Right atrium auricular region (tissue), 2 donors: ENCODE measurements at regions not wholly inside any gene's neighbourhood (a gene's known extent, or its start where the extent isn't known, plus 50 kb on each side); places are given as distances from the start of the nearest gene placed in this dataset.

Experiments used
- DNase-seq: peaks from one replicate; pipeline ENCODE4 v3.0.0-alpha.2; 2019; ENCODE audit warnings: low spot score
- H3K27ac ChIP-seq, 2 donors: fragments of 200-600 bp; sonication (generic); 1 replicate in 1 of 2; 2 replicates in 1 of 2; pipeline ENCODE4 v1.5.1; 2016 to 2019
- H3K27me3 ChIP-seq, 2 donors: fragments of 200-600 bp; sonication (generic); one replicate each; pipeline versions ENCODE4 v1.5.1 to v1.6.0; 2017 to 2019
- H3K36me3 ChIP-seq: fragments of 200-600 bp; sonication (generic); one replicate; pipeline ENCODE4 v1.5.1; 2016
- H3K4me1 ChIP-seq, 2 donors: fragments of 200-600 bp; sonication (generic); one replicate each; pipeline versions ENCODE4 v1.5.1 to v1.6.0; 2017 to 2019
- H3K4me3 ChIP-seq, 2 donors: fragments of 200-600 bp; sonication (generic); 1 replicate in 1 of 2; 2 replicates in 1 of 2; pipeline ENCODE4 v1.5.1; 2017 to 2019; ENCODE audit warnings: mild to moderate bottlenecking in 1 of 2, moderate library complexity in 1 of 2
- H3K9me3 ChIP-seq, 2 donors: fragments of 200-600 bp; sonication (generic); one replicate each; pipeline ENCODE4 v1.5.1; 2019
- CTCF ChIP-seq, 2 donors: fragments of 200-600 bp; sonication (generic); IDR thresholded peaks; one replicate each; pipeline ENCODE4 v1.5.1; 2019; ENCODE audit warnings: antibody characterized with exemption in 2 of 2

GRCh38 chr9:80078826-80079225, 507.1 kb downstream of the TLE4 start:
- H3K27me3 ChIP-seq = no peaks in the 10 kb centered on the region
- H3K36me3 ChIP-seq = no peaks in the 10 kb centered on the region
- H3K4me1 ChIP-seq = no peaks in the 10 kb centered on the region
- H3K9me3 ChIP-seq = no peaks in the 10 kb centered on the region
- no peak overlapping the region for H3K27ac ChIP-seq
- DNase-seq = no peak
- TF ChIP-seq CTCF (IDR thresholded peaks at IDR 0.05) = no peak
- no peak overlapping the region for H3K4me3 ChIP-seq

GRCh38 chr9:80077059-80077458, 505.3 kb downstream of the TLE4 start:
- H3K4me3 ChIP-seq = no peak overlapping the region
- no peak for TF ChIP-seq CTCF (IDR thresholded peaks at IDR 0.05)

GRCh38 chr9:80076162-80076561, 504.4 kb downstream of the TLE4 start:
- Histone ChIP-seq H3K36me3 (no peaks in the 10 kb centered on the region), H3K9me3 (no peaks in the 10 kb centered on the region), H3K27me3 (no peaks in the 10 kb centered on the region), H3K4me3 (no peak overlapping the region), H3K4me1 (no peaks in the 10 kb centered on the region), H3K27ac (no peak overlapping the region)
- no peak for DNase-seq
- no peak for TF ChIP-seq CTCF (IDR thresholded peaks at IDR 0.05)

More at GRCh38 chr9:80077059-80077458, 505.3 kb downstream of the TLE4 start:
- Histone ChIP-seq H3K27me3 (no peaks in the 10 kb centered on the region), H3K4me1 (no peaks in the 10 kb centered on the region), H3K9me3 (no peaks in the 10 kb centered on the region), H3K36me3 (no peaks in the 10 kb centered on the region), H3K27ac (no peak overlapping the region)
- DNase-seq = no peak

- H3K4me1 ChIP-seq = no peaks in the 10 kb centered on the region
- no peaks in the 10 kb centered on the region for H3K9me3 ChIP-seq
- TF ChIP-seq CTCF (IDR thresholded peaks at IDR 0.05) = no peak
- no peak for DNase-seq
- H3K27ac ChIP-seq = no peak overlapping the region
- no peaks in the 10 kb centered on the region for H3K27me3 ChIP-seq
- H3K36me3 ChIP-seq = no peaks in the 10 kb centered on the region
- H3K4me3 ChIP-seq = no peak overlapping the region
Measured at GRCh38 chr9:80074439-80074838, 502.7 kb downstream of the TLE4 start.

GRCh38 chr9:80072451-80072850, 500.7 kb downstream of the TLE4 start:
- no peak overlapping the region for H3K4me3 ChIP-seq
- H3K9me3 ChIP-seq = no peaks in the 10 kb centered on the region
- no peaks in the 10 kb centered on the region for H3K27me3 ChIP-seq
- H3K36me3 ChIP-seq = no peaks in the 10 kb centered on the region
- no peak for TF ChIP-seq CTCF (IDR thresholded peaks at IDR 0.05)
- no peaks in the 10 kb centered on the region for H3K4me1 ChIP-seq
- DNase-seq = no peak
- H3K27ac ChIP-seq = no peak overlapping the region

GRCh38 chr9:80070071-80070742, 498.4 kb downstream of the TLE4 start:
- Histone ChIP-seq H3K4me3 (no peak overlapping the region), H3K36me3 (no peaks in the 10 kb centered on the region), H3K4me1 (no peaks in the 10 kb centered on the region), H3K27me3 (no peaks in the 10 kb centered on the region), H3K9me3 (no peaks in the 10 kb centered on the region), H3K27ac (no peak overlapping the region)
- DNase-seq = no peak
- no peak for TF ChIP-seq CTCF (IDR thresholded peaks at IDR 0.05)
